Activated CD4-positive, alpha-beta T cell treated with anti-CD3 and anti-CD28 coated beads, Interleukin-2, amount 10 ng/mL, durations not matched to agents 7 days and 5 days (primary cell): ENCODE measurements at regions not wholly inside any gene's neighbourhood (a gene's known extent, or its start where the extent isn't known, plus 50 kb on each side); places are given as distances from the start of the nearest gene placed in this dataset.
"Not testable (repeated sequence)": the region's sequence is repeated elsewhere in the genome, so short reads cannot be mapped to it uniquely, and the experiment has no call there.

Experiments
- CTCF ChIA-PET: fragments of 350-600 bp; sonication (Branson Sonifier 250); formaldehyde crosslinking; loops from one replicate; lab custom pipeline; 2021; ENCODE audit warnings: antibody characterized with exemption; lab: Charles Lee
- POLR2A ChIA-PET: fragments of 350-600 bp; sonication (Branson Sonifier 250); formaldehyde crosslinking; loops from one replicate; lab custom pipeline; 2021; ENCODE audit warnings: antibody characterized with exemption; lab: Charles Lee
- DNase-seq: peaks from one replicate; pipeline ENCODE4 v3.0.0-alpha.2; 2020
- H3K27ac Mint-ChIP-seq: one replicate; pipeline ENCODE4 v1.8.0; 2021; ENCODE audit warnings: mild to moderate bottlenecking, moderate library complexity, mixed read lengths
- H3K27me3 Mint-ChIP-seq: one replicate; pipeline ENCODE4 v1.8.0; 2021; ENCODE audit warnings: mixed read lengths
- H3K36me3 Mint-ChIP-seq: one replicate; pipeline ENCODE4 v1.8.0; 2021; ENCODE audit warnings: low read depth, mixed read lengths
- H3K4me1 Mint-ChIP-seq: one replicate; pipeline ENCODE4 v1.8.0; 2021; ENCODE audit warnings: mixed read lengths
- H3K4me3 Mint-ChIP-seq: one replicate; pipeline ENCODE4 v1.8.0; 2021; ENCODE audit warnings: mild to moderate bottlenecking, moderate library complexity, mixed read lengths
- H3K9me3 Mint-ChIP-seq: one replicate; pipeline ENCODE4 v1.8.0; 2021; ENCODE audit warnings: mixed read lengths

DNA sequence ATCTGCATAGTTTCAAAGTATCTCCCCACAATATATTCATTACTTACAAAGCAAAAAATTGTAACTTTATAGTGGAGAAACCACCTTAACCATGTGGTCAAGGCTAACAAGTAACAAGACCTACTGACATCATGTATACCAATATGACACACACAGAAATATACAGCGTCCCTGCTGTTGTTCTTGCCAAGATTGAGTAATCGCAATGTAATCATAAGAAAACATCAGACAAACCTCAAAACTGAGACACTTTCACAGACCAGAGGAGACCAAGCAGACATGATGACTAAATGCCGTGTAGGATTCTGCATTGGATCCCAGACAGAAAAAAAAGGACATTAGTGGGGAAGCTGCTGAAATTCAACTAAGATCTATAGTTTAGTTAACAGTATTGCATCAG lies 123.0 kb downstream of the ACAA2 start:
- no peak overlapping the region for H3K4me3 Mint-ChIP-seq
- POLR2A ChIA-PET = no interaction called here

DNA sequence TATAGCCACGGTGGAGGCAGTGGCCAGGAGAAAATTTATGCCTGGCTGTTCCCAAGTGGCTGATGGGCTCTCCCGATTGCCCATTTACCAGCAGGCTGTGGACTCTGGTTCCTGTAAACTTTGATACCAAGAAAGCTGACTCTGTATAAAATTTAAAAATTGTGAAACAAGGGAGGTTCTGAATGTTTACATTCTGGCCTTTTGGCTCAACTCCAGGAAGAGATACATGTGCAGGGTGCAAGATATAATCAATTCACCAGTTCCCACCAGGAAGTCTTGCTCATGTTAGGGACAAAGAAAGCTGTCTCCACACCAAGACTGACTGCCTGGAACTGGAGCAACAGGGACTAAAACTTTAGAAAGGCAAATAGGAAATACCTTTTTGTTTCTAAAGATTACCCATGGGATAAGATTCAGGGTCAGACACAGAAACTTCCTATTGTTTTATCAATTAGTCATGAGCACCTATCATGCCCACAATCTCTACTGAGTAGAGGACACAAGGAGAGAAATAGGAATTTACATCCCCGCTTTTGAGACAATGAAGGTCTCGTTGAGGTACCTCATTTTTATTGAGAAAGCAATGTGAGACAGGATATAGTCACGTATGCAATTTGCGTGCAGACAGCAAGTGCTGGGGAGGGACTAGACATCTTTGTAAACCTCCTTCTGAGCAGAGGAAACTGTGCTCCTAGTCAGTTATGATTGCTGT lies 123.5 kb downstream of the LIPG start:
- no peak overlapping the region for H3K27ac Mint-ChIP-seq
- no peak for DNase-seq
- ChIA-PET CTCF (no interaction called here), POLR2A (no interaction called here)
- H3K4me3 Mint-ChIP-seq = no peak overlapping the region
- H3K36me3 Mint-ChIP-seq = no peaks in the 10 kb centered on the region
- H3K27me3 Mint-ChIP-seq = peaks cover 4% of the 10 kb centered on the region
- H3K9me3 Mint-ChIP-seq = no peaks in the 10 kb centered on the region
- H3K4me1 Mint-ChIP-seq = peaks cover 3% of the 10 kb centered on the region

More for the DNA sequence above, 123.0 kb downstream of the ACAA2 start:
- no peak for DNase-seq
- no peaks in the 10 kb centered on the region for H3K9me3 Mint-ChIP-seq
- CTCF ChIA-PET = interaction anchor here (0.8 kb wide), 1 partner anchor 10 kb away, joined by 3 read pairs; no protein-coding TSS in a partner anchor
- peaks cover 4% of the 10 kb centered on the region for H3K27me3 Mint-ChIP-seq
- no peaks in the 10 kb centered on the region for H3K36me3 Mint-ChIP-seq
- no peak overlapping the region for H3K27ac Mint-ChIP-seq
- H3K4me1 Mint-ChIP-seq = peaks cover 9% of the 10 kb centered on the region

- H3K4me1 Mint-ChIP-seq, H3K4me3 Mint-ChIP-seq, DNase-seq, H3K9me3 Mint-ChIP-seq, POLR2A ChIA-PET, H3K27ac Mint-ChIP-seq, H3K36me3 Mint-ChIP-seq, H3K27me3 Mint-ChIP-seq, CTCF ChIA-PET: not testable (repeated sequence)
These were observed 120.9 kb downstream of the LIPG start for GRCh38 chr18:49682803-49683190.

- Mint-ChIP-seq H3K4me1 (peaks cover 3% of the 10 kb centered on the region), H3K27ac (no peak overlapping the region), H3K4me3 (no peak overlapping the region), H3K9me3 (no peaks in the 10 kb centered on the region), H3K36me3 (no peaks in the 10 kb centered on the region), H3K27me3 (peaks cover 4% of the 10 kb centered on the region)
- ChIA-PET POLR2A (no interaction called here), CTCF (no interaction called here)
- DNase-seq = no peak
These were observed 120.4 kb downstream of the LIPG start for GRCh38 chr18:49682173-49682802.

DNA sequence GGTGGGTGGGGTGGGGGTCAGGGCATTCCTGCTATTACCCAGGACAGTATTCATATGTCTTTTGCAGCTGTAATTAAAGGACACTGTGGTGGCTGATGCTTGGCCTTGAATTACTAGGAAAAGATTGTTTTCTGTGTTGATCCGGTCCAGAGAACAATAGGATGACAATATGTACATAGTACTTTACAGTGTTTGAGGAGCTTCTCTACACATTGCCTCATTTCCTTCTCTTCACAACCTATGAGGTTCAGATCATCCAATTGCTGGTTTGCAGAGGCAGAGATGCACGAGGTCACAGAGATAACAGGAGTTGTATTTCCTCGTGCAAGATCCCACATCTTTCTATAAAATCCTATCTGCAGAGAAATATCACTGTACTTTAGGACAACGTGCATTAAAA lies 119.5 kb downstream of the LIPG start:
- no peak overlapping the region for H3K4me3 Mint-ChIP-seq
- H3K27ac Mint-ChIP-seq = no peak overlapping the region
- ChIA-PET CTCF (no interaction called here), POLR2A (no interaction called here)
- H3K27me3 Mint-ChIP-seq = peaks cover 4% of the 10 kb centered on the region
- H3K9me3 Mint-ChIP-seq = no peaks in the 10 kb centered on the region
- no peaks in the 10 kb centered on the region for H3K36me3 Mint-ChIP-seq
- DNase-seq = no peak
- H3K4me1 Mint-ChIP-seq = peaks cover 3% of the 10 kb centered on the region

GRCh38 chr18:49678440-49678839 lies 116.6 kb downstream of the LIPG start:
- ChIA-PET POLR2A (no interaction called here), CTCF (no interaction called here)

DNA sequence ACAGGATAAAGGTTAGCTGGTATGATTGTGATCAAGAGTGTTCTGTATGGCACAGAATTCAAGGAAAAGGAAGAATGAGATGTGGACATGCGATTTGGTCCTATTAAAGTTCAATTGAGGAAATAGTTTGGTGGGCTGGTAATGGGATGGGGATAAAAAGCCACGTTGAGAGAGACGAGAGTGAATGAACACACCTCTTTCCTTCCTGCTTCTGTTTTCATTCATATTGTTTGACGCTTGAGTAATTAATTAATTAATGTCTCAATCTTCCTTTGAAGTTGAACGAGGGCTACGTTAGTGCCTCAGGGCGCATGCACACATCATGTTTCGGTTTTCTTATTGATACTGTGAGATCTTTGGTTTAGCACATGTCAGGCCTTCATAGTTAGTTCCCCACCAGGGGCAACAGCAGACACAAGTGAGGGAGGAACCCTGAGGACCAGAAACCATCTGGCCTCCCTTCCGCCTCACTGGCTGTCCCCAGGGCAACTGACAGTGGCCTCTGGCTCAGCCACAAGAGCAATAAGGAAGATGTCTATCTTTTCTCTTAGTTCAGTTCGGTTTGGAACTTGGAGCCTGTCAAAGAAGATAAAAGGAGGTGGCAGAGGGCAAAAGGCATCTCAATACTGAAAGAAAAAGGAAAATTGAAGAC lies 116.0 kb downstream of the LIPG start:
- no peak for DNase-seq
- Mint-ChIP-seq H3K4me1 (no peaks in the 10 kb centered on the region), H3K36me3 (no peaks in the 10 kb centered on the region), H3K27me3 (peaks cover 8% of the 10 kb centered on the region), H3K9me3 (no peaks in the 10 kb centered on the region), H3K4me3 (no peak overlapping the region), H3K27ac (no peak overlapping the region)
- POLR2A ChIA-PET = no interaction called here
- CTCF ChIA-PET = no interaction called here

More at GRCh38 chr18:49678440-49678839, 116.6 kb downstream of the LIPG start:
- H3K9me3 Mint-ChIP-seq = no peaks in the 10 kb centered on the region
- H3K27ac Mint-ChIP-seq = no peak overlapping the region
- no peaks in the 10 kb centered on the region for H3K36me3 Mint-ChIP-seq
- no peaks in the 10 kb centered on the region for H3K4me1 Mint-ChIP-seq
- peaks cover 7% of the 10 kb centered on the region for H3K27me3 Mint-ChIP-seq
- H3K4me3 Mint-ChIP-seq = no peak overlapping the region
- DNase-seq = no peak

DNA sequence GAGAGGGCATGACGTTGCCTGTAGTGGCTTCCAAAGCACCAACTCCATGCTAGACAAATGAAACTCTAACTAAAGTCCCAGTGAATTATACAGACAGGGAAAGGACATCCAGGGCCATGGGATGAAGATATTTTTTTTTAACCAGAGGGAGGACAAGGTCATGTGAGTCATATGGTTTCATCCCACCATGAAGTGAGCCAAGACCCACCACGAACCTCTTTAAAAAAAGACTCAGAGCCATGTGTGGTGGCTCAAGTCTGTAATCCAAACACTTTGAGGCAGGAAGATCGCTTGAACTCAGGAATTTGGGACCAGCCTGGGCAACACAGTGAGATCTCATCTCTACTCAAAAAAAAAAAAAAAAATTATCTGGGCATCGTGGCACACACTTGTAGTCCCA lies 115.2 kb downstream of the LIPG start:
- no peak overlapping the region for H3K4me3 Mint-ChIP-seq
- H3K36me3 Mint-ChIP-seq = no peaks in the 10 kb centered on the region
- CTCF ChIA-PET = no interaction called here
- H3K27me3 Mint-ChIP-seq = peaks cover 14% of the 10 kb centered on the region
- POLR2A ChIA-PET = no interaction called here
- no peak for DNase-seq
- no peak overlapping the region for H3K27ac Mint-ChIP-seq
- H3K9me3 Mint-ChIP-seq = no peaks in the 10 kb centered on the region
- no peaks in the 10 kb centered on the region for H3K4me1 Mint-ChIP-seq

- H3K9me3 Mint-ChIP-seq = no peaks in the 10 kb centered on the region
- H3K4me1 Mint-ChIP-seq = no peaks in the 10 kb centered on the region
- peaks cover 19% of the 10 kb centered on the region for H3K27me3 Mint-ChIP-seq
- no peaks in the 10 kb centered on the region for H3K36me3 Mint-ChIP-seq
- no peak overlapping the region for H3K27ac Mint-ChIP-seq
- ChIA-PET CTCF (interaction anchor here (1.5 kb wide), 1 partner anchor 185 kb away, joined by 3 read pairs; no protein-coding TSS in a partner anchor), POLR2A (no interaction called here)
- no peak overlapping the region for H3K4me3 Mint-ChIP-seq
- no peak for DNase-seq
These were observed 111.4 kb downstream of the LIPG start for GRCh38 chr18:49673281-49673680.

GRCh38 chr18:49672853-49673252 lies 111.0 kb downstream of the LIPG start:
- Mint-ChIP-seq H3K27ac (no peak overlapping the region), H3K27me3 (peaks cover 21% of the 10 kb centered on the region), H3K4me1 (no peaks in the 10 kb centered on the region), H3K9me3 (no peaks in the 10 kb centered on the region), H3K36me3 (no peaks in the 10 kb centered on the region), H3K4me3 (no peak overlapping the region)
- DNase-seq = no peak
- POLR2A ChIA-PET = no interaction called here
- CTCF ChIA-PET = interaction anchor here (0.9 to 1.5 kb wide), 2 partner anchors 111 to 185 kb away, joined by 3 read pairs; no protein-coding TSS in a partner anchor

DNA sequence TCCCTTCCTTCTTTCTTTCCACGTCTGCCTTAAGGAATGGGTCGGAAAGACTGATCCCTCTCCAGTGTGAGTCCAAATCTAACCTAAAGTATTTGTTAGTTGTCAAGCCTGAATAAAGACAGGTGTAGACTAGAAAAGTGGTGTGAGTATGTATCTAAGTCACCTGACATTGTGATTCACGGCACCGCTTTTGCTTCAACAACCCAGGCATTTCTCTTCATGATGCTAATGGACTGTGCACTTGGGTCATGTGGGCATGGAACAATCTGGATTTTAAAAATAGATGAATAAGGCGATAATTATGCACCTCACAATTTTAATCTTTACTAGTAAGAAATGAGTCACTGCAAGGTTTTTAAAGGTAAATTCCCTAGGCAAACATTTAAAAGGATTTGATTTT lies 107.5 kb downstream of the LIPG start:
- Mint-ChIP-seq H3K27me3 (peaks cover 28% of the 10 kb centered on the region), H3K4me3 (no peak overlapping the region)
- POLR2A ChIA-PET = no interaction called here

GRCh38 chr18:49668574-49669275 lies 106.9 kb downstream of the LIPG start:
- Mint-ChIP-seq H3K4me3 (no peak overlapping the region), H3K9me3 (no peaks in the 10 kb centered on the region), H3K36me3 (no peaks in the 10 kb centered on the region), H3K4me1 (no peaks in the 10 kb centered on the region), H3K27me3 (peaks cover 24% of the 10 kb centered on the region), H3K27ac (no peak overlapping the region)
- POLR2A ChIA-PET = no interaction called here
- CTCF ChIA-PET = interaction anchor here (0.7 kb wide), 1 partner anchor 8 kb away, joined by 3 read pairs; no protein-coding TSS in a partner anchor
- no peak for DNase-seq

More for the DNA sequence above, 107.5 kb downstream of the LIPG start:
- H3K27ac Mint-ChIP-seq = no peak overlapping the region
- no peak for DNase-seq
- no peaks in the 10 kb centered on the region for H3K9me3 Mint-ChIP-seq
- CTCF ChIA-PET = no interaction called here
- H3K4me1 Mint-ChIP-seq = no peaks in the 10 kb centered on the region
- no peaks in the 10 kb centered on the region for H3K36me3 Mint-ChIP-seq

DNA sequence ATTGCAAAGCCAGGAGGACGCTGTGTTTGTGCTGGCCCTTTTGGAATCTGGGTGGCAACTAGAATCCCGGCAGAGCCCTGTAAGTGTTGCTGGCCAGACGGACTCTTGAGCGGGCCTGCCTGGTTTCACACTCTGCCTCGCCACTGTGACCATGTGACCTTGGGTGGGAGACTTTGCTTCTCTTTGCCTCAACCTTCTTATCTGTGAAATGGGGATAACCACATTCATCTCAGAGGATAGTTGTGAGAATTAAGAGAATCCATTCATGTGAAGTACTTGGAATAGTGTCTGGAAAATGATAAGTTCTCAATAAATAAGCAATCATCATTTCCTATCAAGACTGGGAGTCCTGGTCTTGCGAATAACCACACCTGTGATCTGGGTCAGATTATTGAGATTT lies 105.6 kb downstream of the LIPG start:
- no peak for DNase-seq
- Mint-ChIP-seq H3K9me3 (no peaks in the 10 kb centered on the region), H3K4me3 (no peak overlapping the region), H3K36me3 (no peaks in the 10 kb centered on the region), H3K4me1 (no peaks in the 10 kb centered on the region), H3K27ac (no peak overlapping the region), H3K27me3 (peaks cover 20% of the 10 kb centered on the region)
- ChIA-PET POLR2A (no interaction called here), CTCF (no interaction called here)
